AG08395 (cell line): ENCODE measurements at regions not wholly inside any gene's neighbourhood (a gene's known extent, or its start where the extent isn't known, plus 50 kb on each side); places are given as distances from the start of the nearest gene placed in this dataset.

ENCODE experiments used
- DNase-seq: peaks from one replicate; pipeline ENCODE4 v3.0.0; 2012; ENCODE audit warnings: mixed read lengths, low spot score

DNA sequence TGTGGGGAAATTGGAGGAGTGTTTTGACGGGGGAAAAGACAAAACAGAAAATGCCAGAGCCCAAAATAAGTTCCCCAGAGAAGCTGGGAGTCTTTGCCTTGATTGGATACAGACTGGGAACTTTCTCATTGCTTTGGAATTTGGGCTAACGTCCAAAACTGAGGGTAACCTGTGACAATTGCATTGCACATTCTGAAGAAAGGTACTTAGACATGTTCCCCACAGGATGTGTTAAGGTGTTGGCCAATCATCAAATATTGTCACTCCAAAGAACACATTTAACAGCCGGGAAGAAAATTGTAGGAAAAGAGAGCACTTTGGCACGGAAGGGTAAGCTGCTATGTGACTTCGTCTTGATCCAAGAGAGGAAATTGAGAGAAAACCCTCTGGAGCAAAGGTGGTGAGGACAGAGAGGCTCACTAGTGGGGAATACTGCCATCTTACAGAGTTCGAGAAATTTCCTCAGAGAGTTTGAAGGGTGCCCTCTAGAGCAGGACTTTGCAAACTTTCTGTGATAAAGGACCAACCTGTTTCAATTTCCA lies 619.5 kb upstream of the TBL1XR1 start:
- peak; percentile 66 for DNase-seq

DNA sequence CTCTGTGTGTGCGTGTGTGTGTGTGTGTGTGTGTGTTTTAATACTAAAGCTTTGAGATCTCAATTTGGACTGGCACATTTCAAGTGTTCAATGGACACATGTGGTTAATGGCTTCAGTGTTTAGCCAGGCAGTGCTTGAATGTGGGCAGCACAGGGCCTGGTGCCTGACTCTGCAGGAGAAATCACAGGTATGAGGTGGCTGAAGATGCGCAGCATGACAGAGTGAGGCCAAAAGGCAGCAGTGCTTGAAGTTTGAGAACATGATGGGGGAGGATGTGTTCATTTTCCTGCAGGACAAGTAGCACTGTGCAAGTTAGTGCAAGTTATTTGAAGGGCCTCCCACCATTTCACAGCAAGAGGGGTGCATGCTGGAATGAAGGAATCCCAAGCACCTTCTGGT lies 620.5 kb upstream of the TBL1XR1 start:
- no peak for DNase-seq

- DNase-seq: no peak
These were observed 621.5 kb upstream of the TBL1XR1 start for GRCh38 chr3:177818712-177819240.

DNA sequence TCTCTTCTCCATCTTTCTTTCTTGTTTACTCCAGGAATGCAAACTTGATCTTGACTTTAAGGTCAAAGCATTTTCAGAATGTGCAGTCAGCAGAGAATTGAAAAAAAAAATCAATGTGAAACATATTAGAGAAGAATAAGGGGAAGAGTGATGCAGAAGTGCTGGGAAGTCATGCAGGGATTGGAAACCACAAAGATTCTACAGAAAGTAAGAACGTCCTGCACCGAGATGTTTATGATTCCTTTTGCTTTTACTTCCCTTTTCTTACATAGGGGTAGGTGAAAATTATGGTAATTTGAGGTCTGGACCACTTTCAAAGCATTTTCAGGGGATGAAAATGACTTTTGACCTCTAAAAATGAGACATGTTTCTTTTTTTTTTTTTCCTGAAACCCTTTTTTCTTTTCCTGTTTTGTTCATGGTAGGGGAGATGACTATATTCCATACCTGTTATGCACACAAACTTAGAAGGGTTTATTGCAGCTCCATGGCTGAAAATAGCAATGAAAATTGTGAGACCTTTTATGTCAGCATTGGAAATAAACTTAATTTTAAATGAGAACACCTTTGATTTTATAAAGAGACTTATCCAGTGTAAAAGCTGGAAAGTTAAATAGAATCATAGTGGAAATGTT lies 623.5 kb upstream of the TBL1XR1 start:
- peak; percentile 15 for DNase-seq

DNA sequence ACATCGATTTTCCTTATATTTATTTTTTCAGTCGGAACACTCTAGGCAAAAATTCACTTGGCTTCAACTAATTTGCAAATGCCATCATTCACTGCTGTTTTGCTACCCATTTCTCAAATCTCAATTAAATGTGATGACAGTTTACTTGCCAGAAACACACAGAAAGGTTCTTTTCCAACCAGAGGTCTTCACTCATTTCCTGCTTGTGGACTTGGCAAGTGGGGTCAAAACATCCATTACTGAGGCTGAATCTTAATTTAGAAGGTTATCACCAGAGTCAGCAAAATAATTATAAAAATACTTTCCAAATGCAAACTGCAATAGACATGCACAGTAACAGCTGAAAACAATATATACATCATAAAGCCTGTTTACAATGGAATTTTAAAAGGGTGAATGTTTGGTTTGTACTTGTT lies 625.4 kb upstream of the TBL1XR1 start:
- DNase-seq: no peak

DNA sequence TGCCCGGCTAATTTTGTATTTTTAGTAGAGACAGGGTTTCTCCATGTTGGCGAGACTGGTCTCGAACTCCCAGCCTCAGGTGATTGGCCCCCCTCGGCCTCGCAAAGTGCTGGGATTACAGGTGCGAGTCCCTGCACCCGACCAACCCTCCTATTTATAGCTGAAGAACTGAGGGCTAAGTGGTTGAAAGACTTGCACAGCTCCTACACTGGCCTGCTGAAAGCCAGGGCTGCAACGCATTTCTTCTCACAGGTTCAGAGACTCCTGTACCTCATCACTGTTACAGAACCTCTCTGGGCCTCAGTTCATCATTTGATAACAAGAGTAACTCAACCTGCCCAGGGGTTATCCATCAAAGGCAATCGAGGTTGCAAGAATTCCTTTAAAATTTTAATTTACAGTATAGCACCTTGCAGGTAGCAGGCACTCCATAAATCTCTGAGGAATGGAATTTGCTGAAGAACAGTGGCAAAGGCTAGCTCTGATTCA lies 626.5 kb upstream of the TBL1XR1 start:
- DNase-seq: peak; percentile 32

GRCh38 chr3:177824190-177824786 lies 627.0 kb upstream of the TBL1XR1 start:
- no peak for DNase-seq

GRCh38 chr3:177824841-177825240 lies 627.6 kb upstream of the TBL1XR1 start:
- no peak for DNase-seq

DNA sequence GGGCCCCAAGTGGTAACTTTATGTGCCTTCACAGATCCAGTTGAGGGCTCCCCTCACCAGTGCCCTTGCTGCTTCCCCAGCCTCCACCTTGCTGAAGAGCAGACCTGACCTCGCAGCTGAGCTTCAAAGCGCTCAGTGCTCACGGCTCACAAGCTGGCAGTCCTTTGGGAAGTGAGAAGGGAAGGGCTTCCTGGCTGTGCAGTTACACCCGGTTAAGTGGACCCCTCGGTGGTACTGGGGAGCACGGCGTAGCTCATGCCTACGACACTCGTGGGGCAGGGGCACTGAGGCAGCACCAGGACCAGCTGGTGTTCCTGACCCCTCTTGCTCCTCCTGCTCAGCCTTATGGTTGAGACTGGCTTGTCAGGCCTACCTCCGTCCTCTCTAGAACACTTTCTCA lies 629.0 kb upstream of the TBL1XR1 start:
- no peak for DNase-seq

DNA sequence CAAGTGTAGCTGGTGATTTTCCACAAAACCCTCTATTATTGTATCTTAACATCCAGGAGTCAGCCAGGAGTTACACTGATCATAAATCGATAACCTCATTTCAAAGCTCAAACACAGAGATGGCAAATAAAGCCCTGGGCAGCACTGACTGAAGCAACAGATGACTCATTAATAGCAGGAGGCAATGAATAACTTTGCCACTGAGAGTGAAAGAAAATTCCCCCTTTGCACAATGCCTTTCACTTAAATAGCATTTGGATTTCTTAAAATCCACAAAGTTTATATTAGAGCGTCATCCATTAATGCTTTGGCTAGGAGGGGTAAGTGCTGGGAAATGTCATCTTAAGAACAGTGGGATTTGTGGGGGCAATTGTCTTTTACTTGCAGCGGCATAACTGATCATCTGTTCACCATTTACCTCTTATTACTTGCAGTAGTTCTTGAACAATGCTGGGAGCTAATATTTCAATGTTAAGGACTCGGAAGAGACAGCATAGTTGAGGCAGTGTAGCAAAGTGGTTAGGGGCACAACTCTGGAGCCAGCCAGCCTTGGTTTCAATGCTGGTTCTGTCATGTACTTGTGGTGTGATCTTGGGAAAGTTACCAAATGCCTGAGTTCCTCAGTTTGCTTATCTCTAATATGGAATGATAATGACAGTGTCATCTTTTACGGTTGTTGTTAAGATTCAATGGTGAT lies 630.4 kb upstream of the TBL1XR1 start:
- DNase-seq: peak; percentile 44

GRCh38 chr3:177828208-177828565 lies 630.9 kb upstream of the TBL1XR1 start:
- DNase-seq: no peak

- peak; percentile 73 for DNase-seq
These were observed 633.1 kb upstream of the TBL1XR1 start for GRCh38 chr3:177830411-177830849.

GRCh38 chr3:177831361-177831760 lies 634.1 kb upstream of the TBL1XR1 start:
- no peak for DNase-seq

- no peak for DNase-seq
These were observed 635.6 kb upstream of the TBL1XR1 start for GRCh38 chr3:177832880-177833279.

- no peak for DNase-seq
These were observed 636.0 kb upstream of the TBL1XR1 start for GRCh38 chr3:177833332-177833731.

GRCh38 chr3:177835008-177835407 lies 637.7 kb upstream of the TBL1XR1 start:
- peak; percentile 59 for DNase-seq

GRCh38 chr3:177835917-177836316 lies 638.6 kb upstream of the TBL1XR1 start:
- DNase-seq: peak; percentile 64

- DNase-seq: no peak
These were observed 639.4 kb upstream of the TBL1XR1 start for GRCh38 chr3:177836671-177837070.

GRCh38 chr3:177837951-177838655 lies 640.8 kb upstream of the TBL1XR1 start:
- no peak for DNase-seq

GRCh38 chr3:177838766-177839350 lies 641.6 kb upstream of the TBL1XR1 start:
- DNase-seq: no peak

GRCh38 chr3:177842302-177842701 lies 645.0 kb upstream of the TBL1XR1 start:
- no peak for DNase-seq
